Stimulated activated CD4-positive, alpha-beta T cell treated with anti-CD3 and anti-CD28 coated beads, Interleukin-2, amount 100 ng/mL, for 24 hours (primary cell): ENCODE measurements at regions not wholly inside any gene's neighbourhood (a gene's known extent, or its start where the extent isn't known, plus 50 kb on each side); places are given as distances from the start of the nearest gene placed in this dataset.

ENCODE experiments used
- DNase-seq, 2 donors: peaks; one replicate each; pipeline ENCODE4 v3.0.0-alpha.2; 2020

DNA sequence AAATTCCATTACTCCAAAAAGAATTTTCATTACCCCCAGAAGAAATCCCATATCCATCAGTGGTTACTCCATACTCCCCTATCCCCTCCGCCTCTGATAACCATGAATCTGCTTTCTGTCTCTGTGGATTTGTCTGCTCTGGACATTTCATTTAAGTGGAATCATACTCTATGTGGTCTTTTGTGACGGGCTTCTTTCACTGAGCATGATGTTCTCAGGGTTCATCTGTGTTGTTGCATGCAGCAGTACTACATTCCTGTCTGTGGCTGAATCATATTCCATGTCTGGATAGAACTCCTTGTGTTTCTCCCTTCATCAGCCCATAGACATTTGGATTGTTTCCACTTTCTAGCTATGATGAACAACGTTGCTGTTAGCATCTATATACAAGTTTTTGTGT, 59.5 kb upstream of the IRX3 start:
- no peak for DNase-seq

DNA sequence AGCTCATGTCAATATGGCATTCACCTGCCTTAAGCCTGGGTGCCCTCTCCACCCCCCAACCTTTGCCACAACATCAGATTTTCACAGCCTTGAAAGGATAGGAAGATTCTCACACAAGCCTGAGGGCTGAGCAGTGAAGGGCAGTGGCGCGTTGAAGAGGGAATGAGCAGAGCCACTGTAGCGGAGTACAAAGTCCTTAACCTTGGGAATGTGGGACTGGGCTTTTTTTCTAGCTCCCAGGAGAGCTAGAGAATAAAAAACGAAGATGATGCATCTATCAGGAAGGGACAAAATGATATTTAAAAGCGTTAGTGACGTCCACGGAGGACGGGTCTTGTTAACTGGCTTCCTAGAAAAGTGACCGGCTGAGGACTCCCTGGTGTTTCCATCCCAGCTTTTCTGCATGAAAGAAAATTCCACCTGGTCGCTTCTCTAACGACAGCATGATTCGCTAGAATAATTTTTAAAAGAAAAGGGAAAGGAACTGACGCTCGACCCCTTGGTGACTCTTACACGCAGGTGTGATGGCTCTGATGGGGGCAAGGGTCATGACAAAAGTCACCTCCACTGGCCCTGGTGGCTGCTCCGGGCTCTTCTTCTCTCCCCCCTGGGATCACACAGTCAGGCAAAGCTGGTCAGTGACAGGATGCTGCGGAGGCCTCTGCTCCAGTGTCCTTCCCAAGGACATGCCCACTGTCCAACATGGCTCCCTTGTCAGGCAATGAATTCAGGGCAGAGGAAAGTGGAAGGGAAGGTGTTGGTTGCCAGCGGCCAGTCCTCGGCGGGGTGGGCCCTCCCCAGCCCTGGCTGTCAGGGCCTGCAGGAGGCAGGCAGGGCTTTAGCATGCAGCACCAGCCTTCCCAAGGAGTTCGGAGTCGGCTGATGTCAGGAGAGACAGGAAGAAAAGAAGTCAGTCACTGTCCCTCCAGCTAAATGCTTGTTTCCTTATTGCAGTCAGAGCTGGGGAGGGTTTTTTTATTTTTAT, 58.4 kb upstream of the IRX3 start:
- no peak for DNase-seq

DNA sequence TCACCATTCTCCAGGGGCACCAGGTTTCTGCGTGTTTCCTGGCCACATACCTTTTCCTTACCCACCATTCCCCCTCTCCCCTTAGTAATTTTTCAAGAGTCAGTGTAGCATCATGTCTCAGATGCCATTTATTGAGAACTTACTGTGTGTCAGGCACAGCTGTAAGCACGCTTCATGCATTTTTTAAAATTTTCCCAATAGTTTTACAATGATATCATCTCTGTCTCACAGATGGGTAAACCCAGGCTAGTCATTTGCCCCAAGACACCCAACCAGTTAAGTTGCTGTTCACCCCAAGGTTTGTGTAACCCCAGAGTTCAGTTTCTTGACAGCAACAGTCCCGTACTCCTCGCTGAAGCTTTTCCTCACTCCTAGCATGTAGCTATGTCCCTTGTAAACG, 56.4 kb upstream of the IRX3 start:
- no peak for DNase-seq

DNA sequence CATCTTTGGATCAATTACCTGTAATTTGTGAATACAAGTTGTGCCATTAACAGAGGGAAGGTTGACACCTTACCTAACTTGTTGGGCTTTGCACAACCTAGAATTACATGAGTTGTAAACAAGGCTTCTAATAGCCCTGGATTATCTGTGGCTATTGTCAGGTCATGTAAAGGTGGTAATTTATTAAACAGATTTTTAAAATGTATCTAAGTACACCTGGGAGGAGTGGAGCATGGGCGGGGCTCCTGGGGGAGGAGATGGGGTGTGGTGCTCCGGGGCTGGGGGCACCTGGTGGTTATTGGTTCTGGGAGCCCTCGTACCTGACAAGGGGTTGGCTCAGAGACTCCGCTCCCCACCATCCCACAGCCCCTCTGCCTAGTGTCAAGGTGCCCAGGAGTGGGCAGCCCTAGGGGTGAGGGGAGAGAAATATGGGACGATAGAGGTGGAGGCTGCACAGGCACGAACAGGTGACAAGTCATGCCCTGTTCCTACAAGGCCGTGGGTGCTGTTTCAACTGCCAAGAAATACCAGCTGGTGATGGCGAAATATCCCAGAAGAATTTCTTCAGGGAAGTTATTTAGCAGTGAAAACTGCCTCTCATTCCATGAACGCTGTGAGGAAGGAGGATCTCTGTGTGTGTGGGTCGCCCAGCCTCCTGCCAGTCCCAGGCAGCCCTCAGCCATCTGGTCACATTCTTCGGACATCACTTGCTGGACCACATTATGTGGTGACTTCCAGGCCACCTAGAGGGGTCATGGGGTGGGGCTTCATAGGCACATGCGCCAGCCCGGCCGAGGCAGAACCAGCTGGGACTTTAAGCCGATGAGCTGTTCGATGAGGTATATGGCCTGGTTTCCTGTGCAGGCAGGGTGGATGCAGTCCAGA, 55.5 kb upstream of the IRX3 start:
- DNase-seq = no peak

DNA sequence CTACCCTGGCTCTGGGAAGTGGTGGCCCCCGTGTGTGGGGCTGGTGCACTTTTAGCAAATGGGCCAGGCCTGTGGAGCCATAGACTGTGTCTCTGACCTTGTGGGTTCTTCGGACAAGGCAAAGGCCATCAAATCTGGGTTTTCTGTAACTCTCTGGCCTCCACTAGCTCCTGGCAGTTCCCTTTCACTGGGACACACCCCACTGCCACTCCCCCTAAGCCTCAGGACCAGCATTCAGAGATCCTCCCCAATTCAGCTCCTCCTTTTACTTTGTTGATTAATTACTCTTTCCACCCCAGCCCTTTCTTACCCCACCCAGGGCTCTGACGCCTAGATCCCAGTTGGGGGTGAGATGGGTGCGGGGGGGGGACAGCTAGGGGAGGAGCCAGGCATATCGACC, 53.9 kb upstream of the IRX3 start:
- no peak for DNase-seq

DNA sequence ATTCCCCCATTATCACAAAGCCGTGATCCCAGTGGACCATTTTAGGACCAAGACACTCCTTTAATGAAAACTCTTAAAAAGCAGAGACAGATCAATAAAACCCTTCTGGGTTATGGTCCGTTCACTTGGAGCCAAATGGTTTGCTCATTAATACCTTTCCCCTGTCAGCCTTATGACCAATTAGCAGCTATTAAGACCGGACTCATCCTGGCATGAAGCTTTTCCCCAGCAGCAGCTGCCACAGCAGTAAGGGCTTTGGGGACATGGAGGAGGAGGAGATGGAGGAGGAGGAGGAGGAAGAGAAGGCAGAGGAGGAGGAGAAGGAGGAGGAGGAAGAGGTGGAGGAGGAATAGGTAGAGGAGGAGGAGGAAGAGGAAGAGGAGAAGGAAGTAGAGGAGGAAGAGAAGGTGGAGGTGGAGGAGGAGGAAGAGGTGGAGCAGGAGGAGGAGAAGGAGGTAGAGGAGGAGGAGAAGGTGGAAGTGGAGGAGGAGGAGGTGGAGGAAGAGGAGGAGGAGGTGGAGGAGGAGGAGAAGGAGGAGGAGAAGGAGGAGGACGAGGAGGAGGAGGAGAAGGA, 50.1 kb upstream of the IRX3 start:
- no peak for DNase-seq
